ENCODE measurements at regions not wholly inside any gene's neighbourhood (a gene's known extent, or its start where the extent isn't known, plus 50 kb on each side); places are given as distances from the start of the nearest gene placed in this dataset.

GRCh38 chr10:118210276-118210675, 131.8 kb downstream of the FAM204A start:
- TF ChIP-seq, protein P1, sequence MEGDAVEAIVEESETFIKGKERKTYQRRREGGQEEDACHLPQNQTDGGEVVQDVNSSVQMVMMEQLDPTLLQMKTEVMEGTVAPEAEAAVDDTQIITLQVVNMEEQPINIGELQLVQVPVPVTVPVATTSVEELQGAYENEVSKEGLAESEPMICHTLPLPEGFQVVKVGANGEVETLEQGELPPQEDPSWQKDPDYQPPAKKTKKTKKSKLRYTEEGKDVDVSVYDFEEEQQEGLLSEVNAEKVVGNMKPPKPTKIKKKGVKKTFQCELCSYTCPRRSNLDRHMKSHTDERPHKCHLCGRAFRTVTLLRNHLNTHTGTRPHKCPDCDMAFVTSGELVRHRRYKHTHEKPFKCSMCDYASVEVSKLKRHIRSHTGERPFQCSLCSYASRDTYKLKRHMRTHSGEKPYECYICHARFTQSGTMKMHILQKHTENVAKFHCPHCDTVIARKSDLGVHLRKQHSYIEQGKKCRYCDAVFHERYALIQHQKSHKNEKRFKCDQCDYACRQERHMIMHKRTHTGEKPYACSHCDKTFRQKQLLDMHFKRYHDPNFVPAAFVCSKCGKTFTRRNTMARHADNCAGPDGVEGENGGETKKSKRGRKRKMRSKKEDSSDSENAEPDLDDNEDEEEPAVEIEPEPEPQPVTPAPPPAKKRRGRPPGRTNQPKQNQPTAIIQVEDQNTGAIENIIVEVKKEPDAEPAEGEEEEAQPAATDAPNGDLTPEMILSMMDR (IDR thresholded peaks at IDR 0.05; ENCODE audit: low read depth, low read length): no peak
- DNase-seq (ENCODE audit: extremely low read depth, low read depth): no peak

GRCh38 chr10:118209215-118209614, 132.9 kb downstream of the FAM204A start:
- TF ChIP-seq, protein P1 (IDR thresholded peaks at IDR 0.05; ENCODE audit: low read depth, low read length): no peak
- no peak for DNase-seq (ENCODE audit: extremely low read depth, low read depth)

GRCh38 chr10:118207470-118208007, 134.6 kb downstream of the FAM204A start:
- TF ChIP-seq, protein P1 (IDR thresholded peaks at IDR 0.05; ENCODE audit: low read depth, low read length): no peak
- DNase-seq (ENCODE audit: extremely low read depth, low read depth): no peak

DNA sequence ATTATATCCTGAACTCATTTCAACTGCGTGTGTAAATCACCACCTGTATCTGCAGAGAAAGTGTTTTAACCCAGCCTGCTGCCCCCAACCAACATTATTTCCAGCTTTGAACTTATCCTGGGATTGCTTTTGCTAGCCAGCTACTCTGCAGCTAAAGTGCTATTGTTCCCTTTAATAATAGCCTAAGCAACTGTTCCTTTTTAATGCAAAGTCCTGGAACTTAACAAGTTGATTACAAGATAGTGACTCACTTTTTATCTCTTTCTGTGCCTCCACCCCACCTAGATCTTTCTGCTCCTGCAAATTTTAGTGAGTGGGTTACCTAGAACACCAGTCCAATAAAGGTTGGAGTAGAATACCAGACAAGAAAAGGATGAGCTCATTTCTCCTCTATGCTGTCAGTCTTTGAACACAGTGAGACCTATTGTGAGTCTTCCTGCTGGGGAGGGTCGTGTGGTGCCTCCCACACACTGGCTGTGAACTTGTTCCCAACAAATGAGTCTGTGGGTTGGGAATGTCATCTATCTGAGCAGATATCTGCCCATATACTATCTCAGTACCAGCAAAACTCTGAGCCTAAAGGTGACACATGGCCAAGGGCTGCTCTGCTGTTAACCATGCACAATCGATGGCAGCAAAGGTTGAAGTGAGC, 137.7 kb downstream of the FAM204A start:
- no peak for DNase-seq (ENCODE audit: extremely low read depth, low read depth)
- TF ChIP-seq, protein P1 (IDR thresholded peaks at IDR 0.05; ENCODE audit: low read depth, low read length): no peak

DNA sequence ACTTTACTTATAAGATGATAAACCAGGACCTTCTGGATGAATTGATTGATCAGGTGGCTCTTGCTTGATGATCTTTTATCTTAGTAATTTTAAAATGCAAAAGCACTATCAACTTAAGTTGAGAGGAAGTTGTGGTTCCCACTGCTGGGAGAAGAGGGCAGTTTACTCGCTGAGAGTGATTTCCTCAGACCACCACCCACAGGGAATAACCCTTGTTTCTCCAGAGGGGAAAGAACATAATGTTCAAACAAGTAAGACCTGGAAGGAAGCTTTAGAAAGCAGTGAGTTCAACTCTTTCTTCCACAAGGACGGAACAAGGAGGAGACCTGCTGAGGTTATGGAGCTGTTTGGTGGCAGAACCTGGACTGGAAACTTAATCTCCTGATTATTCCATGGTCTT, 138.7 kb downstream of the FAM204A start:
- TF ChIP-seq, protein P1 (IDR thresholded peaks at IDR 0.05; ENCODE audit: low read depth, low read length): no peak
- no peak for DNase-seq (ENCODE audit: extremely low read depth, low read depth)

DNA sequence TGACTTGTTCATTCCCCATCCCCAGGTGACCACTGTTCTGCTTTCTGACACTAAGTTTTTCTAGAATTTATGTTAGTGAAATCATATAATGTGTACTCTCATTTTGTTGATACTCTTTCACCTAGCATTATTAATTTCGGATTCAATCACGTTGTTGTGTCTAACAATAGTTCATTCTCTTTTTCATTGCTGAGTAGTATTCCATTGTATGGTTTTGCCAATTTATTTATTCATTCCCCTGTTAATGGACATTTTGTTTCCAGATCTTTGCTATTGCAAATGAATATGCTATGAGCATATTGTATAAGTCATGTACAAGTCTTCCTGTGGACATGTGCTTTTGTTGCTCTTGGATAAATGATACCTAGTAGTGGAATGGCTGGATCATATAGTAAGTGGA, 146.4 kb downstream of the FAM204A start:
- DNase-seq (ENCODE audit: extremely low read depth, low read depth): no peak
- TF ChIP-seq, protein P1 (IDR thresholded peaks at IDR 0.05; ENCODE audit: low read depth, low read length): no peak

- TF ChIP-seq, protein P1 (IDR thresholded peaks at IDR 0.05; ENCODE audit: low read depth, low read length): no peak
- no peak for DNase-seq (ENCODE audit: extremely low read depth, low read depth)
Observed at GRCh38 chr10:118193642-118194041, 146.9 kb upstream of the RAB11FIP2 start.
